Keratinocyte (primary cell): ENCODE measurements at regions not wholly inside any gene's neighbourhood (a gene's known extent, or its start where the extent isn't known, plus 50 kb on each side); places are given as distances from the start of the nearest gene placed in this dataset.

Source experiments
- DNase-seq: peaks from one replicate; pipeline ENCODE4 v3.0.0-alpha.2; 2011; ENCODE audit warnings: low read depth, missing footprints, low spot score
- FAIRE-seq: peaks from 2 replicates; lab custom pipeline; 2011; peaks lifted over from hg19 to GRCh38; lab: Jason Lieb, UNC
- H2AFZ ChIP-seq: 2 replicates; pipeline ENCODE4 v1.6.0; 2012; ENCODE audit warnings: low read length, control low read depth, inconsistent platforms; ENCODE audit not compliant: control insufficient read depth
- H3K27ac ChIP-seq: 2 replicates; pipeline ENCODE4 v1.5.1; 2011; ENCODE audit warnings: low read length; ENCODE audit not compliant: control insufficient read depth, insufficient read depth
- H3K27me3 ChIP-seq: 3 replicates; pipeline ENCODE4 v1.6.0; 2011; ENCODE audit warnings: low read length; ENCODE audit not compliant: control insufficient read depth, insufficient read depth; ENCODE audit errors: extremely low read depth
- H3K36me3 ChIP-seq, 2 experiments: 2 replicates in 1 of 2; 3 replicates in 1 of 2; pipeline ENCODE4 v1.5.1; 2011; ENCODE audit warnings: low read length in 2 of 2, mild to moderate bottlenecking in 1 of 2; ENCODE audit not compliant: control insufficient read depth in 2 of 2, insufficient read depth in 2 of 2; ENCODE audit errors: extremely low read depth in 1 of 2
- H3K4me1 ChIP-seq: 3 replicates; pipeline ENCODE4 v1.5.1; 2011; ENCODE audit warnings: low read length; ENCODE audit not compliant: control insufficient read depth, insufficient read depth; ENCODE audit errors: extremely low read depth
- H3K4me2 ChIP-seq: 3 replicates; pipeline ENCODE4 v1.6.0; 2011; ENCODE audit warnings: low read depth, low read length; ENCODE audit not compliant: control insufficient read depth, insufficient read depth; ENCODE audit errors: extremely low read depth
- H3K4me3 ChIP-seq, 3 experiments: fragments of 200-600 bp in 1 of 3; sonication (generic) in 1 of 3; 2 replicates in 2 of 3; 3 replicates in 1 of 3; pipeline ENCODE4 v1.5.1; 2011 to 2016; ENCODE audit warnings: low read length in 3 of 3, mild to moderate bottlenecking in 3 of 3, control low read depth in 2 of 3, inconsistent platforms in 1 of 3, low read depth in 1 of 3, mixed read lengths in 1 of 3, mixed run types in 1 of 3, moderate library complexity in 1 of 3; ENCODE audit not compliant: control insufficient read depth in 2 of 3, insufficient read depth in 2 of 3; ENCODE audit errors: extremely low read depth in 1 of 3
- H3K79me2 ChIP-seq: 2 replicates; pipeline ENCODE4 v1.6.0; 2012; ENCODE audit warnings: low read length; ENCODE audit not compliant: control insufficient read depth, insufficient read depth
- H3K9ac ChIP-seq: 3 replicates; pipeline ENCODE4 v1.6.0; 2011; ENCODE audit warnings: low read length; ENCODE audit not compliant: control insufficient read depth, insufficient read depth; ENCODE audit errors: extremely low read depth
- H3K9me1 ChIP-seq: 3 replicates; pipeline ENCODE4 v1.6.0; 2011; ENCODE audit warnings: low read length; ENCODE audit not compliant: control insufficient read depth, insufficient read depth; ENCODE audit errors: extremely low read depth
- H3K9me3 ChIP-seq: 2 replicates; pipeline ENCODE4 v1.5.1; 2012; ENCODE audit warnings: low read depth, low read length; ENCODE audit not compliant: control insufficient read depth
- H4K20me1 ChIP-seq: 3 replicates; pipeline ENCODE4 v1.6.0; 2011; ENCODE audit warnings: low read length; ENCODE audit not compliant: control insufficient read depth, insufficient read depth; ENCODE audit errors: extremely low read depth
- CTCF ChIP-seq, 3 experiments: IDR thresholded peaks in 1 of 3; conservative IDR thresholded peaks in 1 of 3; optimal IDR thresholded peaks in 1 of 3; 2 replicates in 2 of 3; 3 replicates in 1 of 3; pipeline versions ENCODE3 to v1.5.1; 2011; ENCODE audit warnings: low read length in 3 of 3, mild to moderate bottlenecking in 3 of 3, moderate library complexity in 2 of 3, control low read depth in 1 of 3, inconsistent platforms in 1 of 3; ENCODE audit not compliant: insufficient read depth in 2 of 3; ENCODE audit errors: extremely low read depth in 1 of 3
- EZH2 ChIP-seq: IDR thresholded peaks from one replicate; pipeline ENCODE4 v1.6.1; 2012; ENCODE audit warnings: inconsistent platforms, mild to moderate bottlenecking, low read length, moderate library complexity
- dilution Hi-C: fragments of 300-500 bp; cut with MboI; formaldehyde crosslinking; loops from one replicate; pipeline ENCODE4 v1.7.0; 2020; ENCODE audit warnings: low sequenced_read_pairs; ENCODE audit not compliant: extremely low pct_ligation_motif_present

GRCh38 chr12:127161466-127161865 is 1105.5 kb upstream of the TMEM132C start:
- Histone ChIP-seq H3K9ac (no peak overlapping the region), H3K27me3 (no peaks in the 10 kb centered on the region), H3K9me1 (no peaks in the 10 kb centered on the region), H3K79me2 (no peaks in the 10 kb centered on the region), H2AFZ (no peak overlapping the region), H4K20me1 (no peaks in the 10 kb centered on the region), H3K9me3 (no peaks in the 10 kb centered on the region), H3K4me3 (no peak overlapping the region), H3K36me3 (no peaks in the 10 kb centered on the region), H3K4me1 (peaks cover 10% of the 10 kb centered on the region), H3K27ac (no peak overlapping the region), H3K4me2 (no peak overlapping the region)
- FAIRE-seq (no peak), DNase-seq (no peak)
- dilution Hi-C loops: no loop called here
- TF ChIP-seq CTCF (optimal IDR thresholded peaks at IDR 0.05 in 1 of 3, IDR thresholded peaks at IDR 0.05 in 1 of 3, conservative IDR thresholded peaks at IDR 0.05 in 1 of 3; ENCODE audit: extremely low read depth in 1 of 3, insufficient read depth in 2 of 3, low read length in 3 of 3) (no peak), EZH2 (no peak)

GRCh38 chr12:127162307-127162706 is 1104.7 kb upstream of the TMEM132C start:
- Histone ChIP-seq H3K4me3 (no peak overlapping the region), H3K4me1 (peaks cover 10% of the 10 kb centered on the region), H3K9me1 (no peaks in the 10 kb centered on the region), H3K27me3 (no peaks in the 10 kb centered on the region), H3K36me3 (no peaks in the 10 kb centered on the region), H3K9me3 (no peaks in the 10 kb centered on the region), H4K20me1 (no peaks in the 10 kb centered on the region), H3K9ac (no peak overlapping the region), H3K27ac (no peak overlapping the region), H3K79me2 (no peaks in the 10 kb centered on the region), H2AFZ (no peak overlapping the region), H3K4me2 (no peak overlapping the region)
- DNase-seq: no peak
- dilution Hi-C loops: no loop called here
- FAIRE-seq: no peak
- TF ChIP-seq EZH2 (no peak), CTCF (optimal IDR thresholded peaks at IDR 0.05 in 1 of 3, IDR thresholded peaks at IDR 0.05 in 1 of 3, conservative IDR thresholded peaks at IDR 0.05 in 1 of 3; ENCODE audit: extremely low read depth in 1 of 3, insufficient read depth in 2 of 3, low read length in 3 of 3) (no peak)
